GM23338 (cell line): ENCODE measurements at regions not wholly inside any gene's neighbourhood (a gene's known extent, or its start where the extent isn't known, plus 50 kb on each side); places are given as distances from the start of the nearest gene placed in this dataset.

Source experiments
- ATAC-seq: fragments of 200-7000 bp; cut with Tn5 transposase; 3 replicates; pipeline ENCODE4 v1.9.1; 2020
- DNase-seq: peaks from one replicate; pipeline ENCODE4 v3.0.0-alpha.2; 2015; ENCODE audit warnings: low spot score
- H2AFZ ChIP-seq: fragments of 200-600 bp; sonication (generic); 2 replicates; pipeline ENCODE4 v1.8.0; 2016; ENCODE audit warnings: antibody characterized with exemption, mild to moderate bottlenecking, moderate library complexity
- H3F3A ChIP-seq: fragments of 200-600 bp; sonication (generic); replicated peaks from 2 replicates; pipeline ENCODE4 v1.8.0; 2017; ENCODE audit warnings: antibody characterized with exemption, mixed run types, low read depth
- H3K27ac ChIP-seq: fragments of 200-600 bp; sonication (generic); 2 replicates; pipeline ENCODE4 v1.6.1; 2016; ENCODE audit warnings: low read depth
- H3K27me3 ChIP-seq: fragments of 200-600 bp; sonication (generic); 2 replicates; pipeline ENCODE4 v1.8.0; 2016; ENCODE audit warnings: mild to moderate bottlenecking, mixed run types, moderate library complexity; ENCODE audit not compliant: insufficient read depth
- H3K36me3 ChIP-seq: fragments of 200-600 bp; sonication (generic); 2 replicates; pipeline ENCODE4 v1.8.0; 2016; ENCODE audit warnings: mild to moderate bottlenecking; ENCODE audit not compliant: insufficient read depth
- H3K4me1 ChIP-seq: fragments of 200-600 bp; sonication (generic); 2 replicates; pipeline ENCODE4 v1.8.0; 2016; ENCODE audit warnings: mild to moderate bottlenecking, moderate library complexity; ENCODE audit not compliant: insufficient read depth
- H3K4me2 ChIP-seq: fragments of 200-600 bp; sonication (generic); 2 replicates; pipeline ENCODE4 v1.7.1; 2017; ENCODE audit warnings: mixed run types
- H3K4me3 ChIP-seq: fragments of 200-600 bp; sonication (generic); 2 replicates; pipeline ENCODE4 v1.6.1; 2016; ENCODE audit warnings: mixed run types
- H3K79me2 ChIP-seq: fragments of 200-600 bp; sonication (generic); replicated peaks from 2 replicates; pipeline ENCODE4 v1.8.0; 2017; ENCODE audit warnings: mild to moderate bottlenecking; ENCODE audit not compliant: insufficient read depth
- H3K9me2 ChIP-seq: fragments of 200-600 bp; sonication (generic); 2 replicates; pipeline ENCODE4 v1.8.0; 2017; ENCODE audit not compliant: insufficient read depth
- H4K20me1 ChIP-seq: fragments of 200-600 bp; sonication (generic); replicated peaks from 2 replicates; pipeline ENCODE4 v1.8.0; 2017; ENCODE audit warnings: mild to moderate bottlenecking; ENCODE audit not compliant: insufficient read depth
- H3K27ac Mint-ChIP-seq: 2 replicates; pipeline ENCODE4 v1.8.0; 2020; ENCODE audit warnings: inconsistent platforms, mild to moderate bottlenecking, moderate library complexity, mixed read lengths
- H3K27me3 Mint-ChIP-seq: 3 replicates; pipeline ENCODE4 v1.8.0; 2022; ENCODE audit warnings: low read depth, mild to moderate bottlenecking, moderate library complexity, mixed read lengths, inconsistent platforms; ENCODE audit not compliant: insufficient read depth, poor library complexity
- H3K36me3 Mint-ChIP-seq: 3 replicates; pipeline ENCODE4 v1.8.0; 2021; ENCODE audit warnings: low read depth, mild to moderate bottlenecking, inconsistent platforms, moderate library complexity, mixed read lengths
- H3K4me1 Mint-ChIP-seq: 3 replicates; pipeline ENCODE4 v1.8.0; 2020; ENCODE audit warnings: mild to moderate bottlenecking, inconsistent platforms, mixed read lengths
- H3K4me3 Mint-ChIP-seq: 3 replicates; pipeline ENCODE4 v1.8.0; 2021; ENCODE audit warnings: moderate library complexity, mild to moderate bottlenecking, inconsistent platforms, mixed read lengths
- H3K9me3 Mint-ChIP-seq: 3 replicates; pipeline ENCODE4 v1.8.0; 2020; ENCODE audit warnings: moderate library complexity, mild to moderate bottlenecking, inconsistent platforms, mixed read lengths
- CREB1 ChIP-seq: fragments of 250-450 bp; sonication (Bioruptor Pico); IDR thresholded peaks from 2 replicates; pipeline ENCODE4 v1.5.0; 2020; ENCODE audit warnings: low read depth, mild to moderate bottlenecking, moderate library complexity
- CTCF ChIP-seq, 2 experiments: fragments of 200-600 bp in 1 of 2; sonication (generic) in 1 of 2; conservative IDR thresholded peaks; 2 replicates each; pipeline versions ENCODE4 v1.5.1 to v1.6.1; 2016 to 2017; ENCODE audit warnings: antibody characterized with exemption in 2 of 2, low read depth in 2 of 2, mild to moderate bottlenecking in 2 of 2, moderate library complexity in 1 of 2
- EZH2phosphoT487 ChIP-seq: fragments of 200-600 bp; sonication (generic); IDR thresholded peaks from one replicate; pipeline ENCODE4 v1.8.1; 2018; ENCODE audit warnings: antibody characterized with exemption; ENCODE audit not compliant: unreplicated experiment
- POLR2AphosphoS5 ChIP-seq: IDR thresholded peaks from 2 replicates; pipeline ENCODE4 v1.6.1; 2016; ENCODE audit warnings: antibody characterized with exemption, low read depth
- REST ChIP-seq: IDR thresholded peaks from one replicate; pipeline ENCODE4 v1.6.1; 2018; ENCODE audit warnings: antibody characterized with exemption; ENCODE audit not compliant: unreplicated experiment
- STAT1 ChIP-seq: IDR thresholded peaks from one replicate; pipeline ENCODE4 v1.6.1; 2016; ENCODE audit warnings: antibody characterized with exemption; ENCODE audit not compliant: unreplicated experiment
- ZNF114 ChIP-seq: fragments of 250-450 bp; sonication (Bioruptor Pico); IDR thresholded peaks from 2 replicates; pipeline ENCODE4 v1.5.0; 2020; ENCODE audit warnings: mild to moderate bottlenecking, moderate library complexity
- ZNF462 ChIP-seq: fragments of 250-450 bp; sonication (Bioruptor Pico); IDR thresholded peaks from 2 replicates; pipeline ENCODE4 v1.5.0; 2020; ENCODE audit warnings: mild to moderate bottlenecking, moderate library complexity

- Mint-ChIP-seq H3K4me1 (peaks cover 6% of the 10 kb centered on the region), H3K27me3 (no peaks in the 10 kb centered on the region), H3K4me3 (no peak overlapping the region), H3K36me3 (no peaks in the 10 kb centered on the region), H3K9me3 (peaks cover 8% of the 10 kb centered on the region; the same call in 2 of the 3 replicates), H3K27ac (no peak overlapping the region)
- Histone ChIP-seq H3F3A (no peaks in the 10 kb centered on the region), H3K9me2 (no peaks in the 10 kb centered on the region), H2AFZ (no peak overlapping the region), H3K4me2 (no peak overlapping the region), H3K27ac (no peak overlapping the region), H3K4me1 (peaks cover 8% of the 10 kb centered on the region; the same call in 1 of the 2 replicates), H3K27me3 (no peaks in the 10 kb centered on the region), H3K79me2 (no peaks in the 10 kb centered on the region), H3K36me3 (no peaks in the 10 kb centered on the region), H3K4me3 (no peak overlapping the region), H4K20me1 (no peaks in the 10 kb centered on the region)
- ATAC-seq (no peak), DNase-seq (no peak)
- TF ChIP-seq STAT1 (no peak), EZH2phosphoT487 (no peak), ZNF114 (CRISPR knock-in tag) (no peak), CTCF (conservative IDR thresholded peaks at IDR 0.05; ENCODE audit: low read depth in 2 of 2) (no peak)
Observed at GRCh38 chr1:106925750-106926149, 130.7 kb upstream of the PRMT6 start.

GRCh38 chr1:106926803-106927582 is 129.5 kb upstream of the PRMT6 start:
- Mint-ChIP-seq H3K9me3 (peaks cover 8% of the 10 kb centered on the region; the same call in 2 of the 3 replicates), H3K36me3 (no peaks in the 10 kb centered on the region), H3K4me1 (peaks cover 6% of the 10 kb centered on the region), H3K4me3 (no peak overlapping the region), H3K27ac (no peak overlapping the region), H3K27me3 (no peaks in the 10 kb centered on the region)
- Histone ChIP-seq H3K79me2 (no peaks in the 10 kb centered on the region), H3F3A (no peaks in the 10 kb centered on the region), H3K27me3 (no peaks in the 10 kb centered on the region), H3K4me3 (no peak overlapping the region), H3K4me2 (no peak overlapping the region), H3K27ac (no peak overlapping the region), H2AFZ (no peak overlapping the region; the same call in 1 of the 2 replicates), H3K9me2 (no peaks in the 10 kb centered on the region), H4K20me1 (no peaks in the 10 kb centered on the region), H3K4me1 (peaks cover 8% of the 10 kb centered on the region; the same call in 1 of the 2 replicates), H3K36me3 (no peaks in the 10 kb centered on the region)
- DNase-seq (no peak), ATAC-seq (no peak)
- TF ChIP-seq CREB1 (CRISPR knock-in tag) = no peak
- no peak for TF ChIP-seq POLR2AphosphoS5
- no peak for TF ChIP-seq ZNF462 (CRISPR knock-in tag)
- no peak for TF ChIP-seq REST
- TF ChIP-seq STAT1 = no peak
